ENCODE measurements at regions not wholly inside any gene's neighbourhood (a gene's known extent, or its start where the extent isn't known, plus 50 kb on each side); places are given as distances from the start of the nearest gene placed in this dataset.

DNA sequence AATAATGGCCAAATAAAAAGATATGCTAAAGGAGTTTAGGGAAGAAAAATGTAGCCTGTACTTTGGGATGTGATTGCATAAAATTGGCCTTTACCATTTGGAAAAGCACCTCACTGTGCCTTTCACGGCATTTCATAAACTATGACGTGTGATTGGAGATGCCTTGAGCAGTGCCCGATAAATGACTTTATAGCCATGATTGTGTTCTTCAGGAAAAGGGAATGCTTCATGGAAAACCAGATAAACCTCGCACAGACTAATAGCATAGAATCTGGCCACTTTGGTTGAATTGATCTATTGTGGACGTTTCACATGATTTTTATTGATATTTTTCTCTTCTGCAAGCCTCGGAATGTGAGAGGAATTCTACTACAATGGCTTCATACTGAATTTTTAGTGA lies 502.0 kb upstream of the MKI67 start:
- FAIRE-seq: no peak

DNA sequence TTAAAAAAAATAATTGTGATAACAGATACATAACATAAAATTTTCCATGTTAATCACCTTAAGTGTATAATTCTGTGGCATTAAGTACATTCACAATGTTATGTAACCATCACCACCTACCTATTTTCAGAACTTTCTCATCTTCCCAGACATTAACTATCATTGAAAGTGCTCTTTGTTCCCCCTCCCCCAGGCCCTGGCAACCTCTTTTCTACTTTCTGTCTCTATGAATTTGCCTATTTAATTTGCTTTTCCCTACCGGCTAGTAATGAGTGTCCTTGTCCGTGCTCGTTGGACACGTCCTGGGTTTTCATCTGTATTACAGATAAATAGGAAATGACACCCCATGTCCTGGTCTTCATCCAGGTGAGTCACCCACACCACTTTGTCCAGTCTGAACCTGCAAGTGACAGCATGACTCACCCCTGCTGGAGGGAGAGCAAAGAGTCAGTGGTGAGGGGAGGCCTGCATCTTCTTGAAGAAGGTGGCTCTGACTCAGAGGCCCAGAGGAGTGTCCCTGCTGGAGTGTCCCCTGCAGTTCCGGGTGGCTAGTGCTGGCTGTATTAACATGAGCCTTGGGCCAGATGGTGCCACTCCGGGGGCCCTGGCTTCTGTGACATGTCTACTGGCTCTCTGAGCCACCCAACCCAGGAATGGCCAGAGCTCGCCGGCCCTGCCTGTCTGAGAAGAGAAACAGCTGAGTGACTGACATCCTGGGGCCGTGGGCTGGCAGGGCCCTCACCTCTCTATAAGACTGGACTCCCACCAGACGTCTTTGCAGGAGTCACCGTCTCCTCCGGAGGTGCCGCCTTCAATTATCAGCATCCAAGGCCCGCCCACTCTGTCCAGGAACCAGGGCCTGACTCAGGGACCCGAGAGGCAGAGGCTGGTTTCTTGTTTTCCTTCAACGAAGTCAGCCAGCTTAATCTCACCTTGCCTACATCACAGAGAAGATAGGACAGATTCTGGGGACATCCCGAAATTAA lies 503.2 kb upstream of the MKI67 start:
- no peak for FAIRE-seq

DNA sequence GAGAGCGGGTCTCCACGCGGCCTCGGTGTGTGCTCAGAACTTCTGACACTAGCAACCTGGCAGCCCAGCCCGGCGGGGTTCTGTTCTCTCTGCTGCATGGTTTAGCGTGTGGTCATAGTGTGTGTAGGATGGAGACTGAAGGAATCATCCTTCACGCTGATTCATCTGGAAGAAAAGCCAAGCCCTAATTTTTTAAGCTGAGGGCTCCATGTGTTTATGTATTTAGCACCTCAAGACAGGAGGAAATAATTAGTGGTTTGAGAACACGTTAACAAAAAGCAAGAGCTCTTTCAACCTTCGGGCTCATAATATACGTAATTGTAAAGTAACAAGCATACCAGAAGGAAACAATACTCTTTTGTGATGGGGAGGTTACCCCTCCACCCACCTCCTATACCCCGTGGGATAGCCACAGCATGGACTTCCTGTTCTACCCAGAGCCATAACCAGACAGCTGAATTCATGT lies 504.6 kb upstream of the MKI67 start:
- FAIRE-seq: no peak

DNA sequence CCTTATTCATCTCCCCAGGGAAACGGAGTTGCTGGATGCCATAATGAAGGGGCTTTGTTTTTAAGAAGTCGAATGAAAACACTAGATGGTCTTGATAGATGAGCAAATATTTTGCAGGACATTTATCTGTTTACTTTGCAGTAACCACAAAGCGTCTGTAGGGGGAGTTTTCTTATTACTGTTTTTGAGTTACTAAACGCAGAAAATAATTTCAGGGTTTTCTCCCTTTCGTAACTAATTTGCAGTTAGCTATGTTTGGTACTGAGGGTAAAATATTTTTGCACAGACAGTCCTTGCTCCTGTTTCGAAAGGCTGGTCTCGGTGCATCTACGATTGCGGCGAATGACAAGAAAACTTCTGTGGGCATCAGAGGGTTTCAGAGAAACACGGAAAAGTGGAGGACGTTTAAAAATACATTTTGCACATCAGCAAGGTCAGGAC lies 505.6 kb upstream of the MKI67 start:
- peak; percentile 66 for FAIRE-seq

DNA sequence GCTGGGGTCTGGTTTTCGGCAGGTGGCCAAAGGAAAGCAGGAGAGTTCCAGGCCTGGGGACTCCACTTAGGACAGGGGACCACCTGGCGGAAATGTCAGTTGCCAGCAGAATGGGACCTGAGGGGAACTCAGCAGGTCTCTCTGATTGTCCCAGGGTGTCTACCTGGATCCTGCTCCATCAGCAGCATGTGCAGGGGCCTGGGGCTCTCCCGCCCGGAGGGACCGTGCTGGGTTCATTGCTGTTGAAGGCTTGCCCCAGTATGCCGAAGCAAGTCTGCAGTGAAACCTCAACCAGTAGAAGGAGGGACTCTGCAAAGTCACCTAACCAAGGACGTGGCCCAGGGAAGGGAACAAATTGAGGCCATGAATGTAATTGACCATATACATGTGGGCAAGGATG lies 506.5 kb upstream of the MKI67 start:
- FAIRE-seq: no peak

DNA sequence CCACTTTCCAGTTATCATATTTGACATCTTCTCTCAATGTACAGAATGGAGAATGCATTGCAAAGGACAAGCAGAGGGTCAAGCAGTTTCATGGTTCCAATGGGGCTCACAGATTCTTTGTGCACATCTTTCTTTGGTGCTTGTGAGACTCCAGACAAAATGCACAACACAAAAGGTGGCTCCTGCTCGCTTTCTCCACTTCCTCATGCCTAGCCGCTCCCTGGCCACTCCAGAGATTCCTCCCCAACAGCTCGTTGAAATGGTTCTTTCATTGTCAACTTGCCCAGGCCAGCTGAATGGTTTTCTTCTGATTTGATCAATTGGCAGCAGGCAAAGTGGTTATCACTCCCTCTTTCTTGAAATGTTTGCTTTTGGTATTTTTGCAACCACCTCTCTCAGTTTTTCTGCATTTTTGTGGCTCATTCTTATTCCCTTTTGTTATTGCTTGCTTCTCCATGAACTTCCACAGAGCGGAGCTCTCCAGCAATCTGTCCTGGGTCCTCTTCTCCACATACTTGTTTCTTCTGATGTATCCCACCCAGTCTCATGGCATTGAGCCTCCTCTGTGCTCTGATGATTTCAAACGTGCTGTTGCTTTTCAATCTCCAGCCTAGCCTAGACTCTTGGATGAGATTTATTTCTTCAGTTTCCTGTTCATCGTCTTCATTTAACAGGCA lies 507.8 kb upstream of the MKI67 start:
- no peak for FAIRE-seq

DNA sequence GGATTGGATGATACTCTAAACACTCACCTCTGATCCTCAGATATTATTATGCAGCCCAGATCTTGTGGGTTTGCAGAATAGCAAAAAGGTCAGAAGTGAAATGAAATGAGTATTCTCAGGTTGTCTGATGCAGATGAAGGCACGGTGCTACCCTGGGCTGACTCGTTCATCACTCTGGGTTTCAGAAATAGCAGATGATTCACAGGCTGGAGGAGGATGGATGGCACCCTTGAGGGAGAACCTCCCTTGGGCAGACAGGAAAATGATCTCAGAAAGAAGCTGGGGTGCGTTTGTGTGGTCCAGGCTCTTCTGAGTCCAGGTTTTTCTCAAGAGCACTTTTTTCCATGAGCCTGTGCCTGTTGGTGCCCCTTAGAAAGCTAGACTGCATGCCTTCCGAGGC lies 515.8 kb upstream of the MKI67 start:
- no peak for FAIRE-seq

DNA sequence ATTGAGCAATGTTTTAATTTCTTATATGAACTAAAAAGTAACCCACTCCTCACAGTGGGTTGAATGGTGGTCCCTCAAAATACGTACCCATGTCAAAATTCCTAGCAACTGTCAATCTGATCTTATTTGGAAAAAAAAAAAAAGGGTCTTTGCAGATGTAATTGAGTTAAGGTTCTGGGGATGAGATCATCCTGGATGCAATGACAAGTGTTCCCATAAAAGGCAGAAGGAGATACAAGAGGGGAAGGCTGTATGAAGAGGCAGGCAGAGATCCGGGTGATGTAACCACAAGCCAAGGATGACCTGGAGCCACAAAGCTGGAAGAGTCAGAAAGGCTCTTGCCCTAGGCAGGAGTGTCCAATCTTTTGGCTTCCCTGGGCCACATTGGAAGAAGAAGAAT lies 516.3 kb upstream of the MKI67 start:
- no peak for FAIRE-seq

DNA sequence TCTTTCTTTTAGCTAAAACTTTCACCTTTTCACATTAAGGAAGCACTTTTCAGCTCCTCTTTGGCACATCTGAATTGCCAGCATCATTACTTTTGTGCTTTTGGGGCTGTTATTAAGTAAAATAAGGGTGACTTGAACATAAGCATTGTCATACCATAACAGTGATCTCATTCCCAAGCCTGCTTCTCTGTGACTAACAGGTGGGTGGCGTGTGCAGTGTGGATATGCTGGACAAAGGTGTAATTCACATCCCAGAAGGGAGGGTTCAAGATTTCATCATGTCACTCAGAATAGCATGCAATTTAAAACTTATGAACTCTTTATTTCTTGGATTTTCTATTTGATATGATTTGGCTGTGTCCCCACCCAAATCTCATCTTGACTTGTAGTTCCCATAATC lies 517.4 kb upstream of the MKI67 start:
- no peak for FAIRE-seq

DNA sequence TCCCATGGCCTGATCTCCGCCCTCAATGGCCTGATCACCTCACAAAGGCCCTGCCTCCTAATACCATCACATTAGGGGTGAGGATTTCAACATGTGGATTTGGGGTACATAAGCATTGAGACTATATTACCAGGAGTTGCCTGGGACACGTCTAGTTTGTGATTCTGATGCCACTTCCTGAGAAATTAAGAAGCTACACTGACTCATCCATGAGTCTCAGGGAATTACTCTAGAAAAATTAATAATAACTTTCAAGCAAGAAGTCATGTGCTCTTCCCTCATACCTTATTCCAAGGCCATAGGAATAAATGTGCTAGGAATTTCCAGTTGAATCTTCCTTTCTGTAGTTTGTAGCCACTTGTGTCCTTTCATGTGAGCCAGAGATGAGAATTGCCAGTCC lies 519.3 kb upstream of the MKI67 start:
- no peak for FAIRE-seq

DNA sequence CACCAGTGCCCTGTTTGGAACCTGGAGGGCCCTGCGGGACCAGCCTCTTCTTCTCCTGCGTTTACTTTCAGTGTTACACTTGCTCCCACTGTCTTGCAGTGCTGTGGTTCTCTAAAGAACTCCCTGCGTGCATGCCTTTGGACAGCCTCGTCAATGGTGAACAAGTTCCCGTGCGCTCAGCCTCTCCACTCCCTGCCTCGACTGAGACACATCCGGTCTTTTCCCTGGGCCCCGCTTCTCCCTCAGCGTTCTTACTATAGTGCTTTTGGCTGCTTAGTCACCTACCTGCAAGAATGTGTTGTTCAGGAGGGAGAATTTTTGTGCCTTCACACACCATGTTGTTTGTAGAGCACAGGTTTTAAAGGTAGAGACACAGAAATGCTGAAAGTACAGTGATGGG lies 520.7 kb upstream of the MKI67 start:
- FAIRE-seq: no peak

DNA sequence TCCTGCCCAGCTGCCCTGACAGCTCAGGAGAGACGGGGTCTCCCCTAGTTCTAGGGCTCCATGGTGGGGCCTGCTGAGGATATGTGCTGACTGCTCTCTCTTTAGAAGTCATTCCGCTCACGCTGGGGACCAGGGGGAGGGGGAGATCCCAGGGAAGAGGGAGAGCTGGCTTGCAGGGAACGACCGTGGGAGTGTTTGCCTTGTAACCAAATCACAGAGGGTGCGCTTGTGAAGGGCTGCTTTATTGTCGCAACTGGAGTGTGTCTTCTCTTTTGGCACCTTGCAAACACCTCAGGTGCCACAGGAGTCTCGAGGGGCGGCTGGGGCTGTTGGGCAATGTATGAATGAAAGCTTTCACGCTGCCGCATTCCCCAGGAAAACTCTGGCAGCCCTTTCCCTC lies 531.3 kb upstream of the MKI67 start:
- no peak for FAIRE-seq

DNA sequence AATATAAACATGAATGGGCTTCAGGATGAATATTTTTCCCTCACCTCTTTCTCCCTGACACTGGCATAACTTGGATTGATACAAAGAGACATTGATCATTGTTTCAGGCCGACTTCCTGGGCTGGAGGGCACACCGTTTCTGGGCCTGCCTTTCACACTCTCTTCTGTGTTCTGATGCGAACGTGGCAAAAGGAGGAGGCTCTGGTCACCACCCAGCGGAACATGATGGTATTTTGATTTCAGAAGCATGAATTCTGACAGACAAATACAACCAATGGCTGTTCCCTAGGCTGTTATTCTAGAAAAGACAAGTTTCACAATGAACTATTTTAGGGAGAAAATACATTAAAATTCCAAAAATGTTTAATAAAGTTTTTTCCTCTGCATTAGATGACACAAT lies 534.5 kb upstream of the MKI67 start:
- FAIRE-seq: no peak

DNA sequence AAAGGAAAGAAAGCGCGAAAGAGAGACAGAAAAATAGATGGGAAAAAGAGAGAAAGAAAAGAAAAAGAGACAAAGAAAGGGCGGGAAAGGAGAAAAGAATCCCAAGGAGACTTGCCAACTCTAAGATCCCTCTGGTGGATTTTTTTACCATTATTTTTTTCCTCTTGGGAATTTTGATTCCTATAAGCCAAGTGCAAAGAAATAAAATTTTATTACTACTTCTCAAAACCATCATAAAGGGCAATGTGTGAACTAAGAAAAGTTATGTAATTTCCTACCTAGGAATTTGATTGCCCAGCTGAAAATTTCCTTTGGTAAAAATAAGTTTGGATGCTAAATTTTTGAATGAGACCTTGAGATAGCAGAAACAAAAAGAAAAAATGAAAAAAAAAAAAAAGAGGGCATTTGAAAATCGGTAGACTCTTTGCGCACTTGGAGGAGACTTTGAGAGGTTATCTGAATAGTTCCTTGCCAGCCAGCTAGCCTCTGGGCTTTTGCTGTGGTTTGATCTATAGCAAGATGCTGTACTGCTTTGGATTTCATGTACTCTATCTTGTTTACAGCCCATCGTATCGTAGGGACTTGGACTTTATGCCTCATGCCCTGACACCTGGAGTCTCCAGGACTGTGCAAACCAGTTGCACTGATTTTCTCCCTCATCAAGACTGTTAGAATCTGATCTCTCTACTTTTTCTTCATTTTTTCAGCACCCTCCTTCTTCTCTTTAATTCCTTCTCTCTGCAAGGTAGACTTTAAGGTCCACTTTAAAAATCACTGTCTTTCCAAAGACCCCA lies 535.4 kb upstream of the MKI67 start:
- no peak for FAIRE-seq

DNA sequence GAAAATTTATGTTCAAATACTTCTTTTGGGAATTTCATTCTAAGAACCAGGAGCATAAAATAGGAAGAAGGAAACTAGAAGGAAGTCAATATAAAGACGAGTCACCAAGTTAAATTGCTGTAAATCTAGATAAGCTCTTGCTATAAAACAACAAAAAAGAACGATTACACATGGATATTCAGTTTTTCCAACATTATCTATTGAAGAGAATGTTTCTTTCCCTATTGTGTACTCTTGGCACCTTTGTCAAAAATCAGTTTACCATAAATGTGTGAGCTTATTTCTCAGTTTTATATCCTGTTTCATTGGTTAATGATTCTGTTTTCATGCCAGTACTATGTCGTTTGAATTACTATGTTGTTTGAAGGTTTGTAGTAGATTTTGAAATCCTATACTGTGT lies 536.3 kb upstream of the MKI67 start:
- no peak for FAIRE-seq

DNA sequence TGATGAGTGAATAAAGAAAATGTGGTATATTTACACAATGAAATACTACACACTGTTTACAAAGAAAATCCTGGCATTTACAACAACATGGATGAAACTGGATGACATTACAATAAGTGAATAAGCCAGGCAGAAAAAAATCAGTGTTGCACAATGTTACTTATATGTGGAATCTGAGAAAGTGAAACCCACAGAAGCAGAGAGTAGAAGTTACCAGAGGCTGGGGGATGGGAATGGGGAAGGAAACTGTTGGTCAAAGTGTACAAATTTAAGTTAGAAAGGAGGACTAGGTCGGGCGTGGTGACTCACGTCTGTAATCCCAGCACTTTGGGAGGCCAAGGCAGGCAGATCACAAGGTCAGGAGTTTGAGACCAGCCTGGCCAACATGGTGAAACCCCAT lies 538.5 kb upstream of the MKI67 start:
- no peak for FAIRE-seq

DNA sequence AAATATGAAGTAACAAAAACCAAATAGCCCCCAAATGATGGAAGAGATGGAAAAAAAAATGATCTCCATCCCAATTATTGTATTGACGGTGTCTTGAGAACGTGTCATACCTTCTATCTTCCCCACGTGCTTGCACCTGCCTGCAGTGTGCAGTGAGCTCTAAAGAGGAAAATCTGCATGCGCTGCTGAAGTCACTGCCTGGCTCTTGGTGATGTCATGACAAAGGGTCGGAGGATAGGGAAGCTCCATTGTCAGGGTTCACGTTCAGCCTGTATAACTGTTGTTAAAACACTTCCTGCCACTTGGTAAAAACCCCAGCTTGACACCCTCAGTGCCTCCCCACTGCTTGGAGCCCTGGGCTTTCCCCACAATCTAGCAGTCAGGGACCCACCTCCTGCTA lies 549.2 kb upstream of the MKI67 start:
- FAIRE-seq: no peak

DNA sequence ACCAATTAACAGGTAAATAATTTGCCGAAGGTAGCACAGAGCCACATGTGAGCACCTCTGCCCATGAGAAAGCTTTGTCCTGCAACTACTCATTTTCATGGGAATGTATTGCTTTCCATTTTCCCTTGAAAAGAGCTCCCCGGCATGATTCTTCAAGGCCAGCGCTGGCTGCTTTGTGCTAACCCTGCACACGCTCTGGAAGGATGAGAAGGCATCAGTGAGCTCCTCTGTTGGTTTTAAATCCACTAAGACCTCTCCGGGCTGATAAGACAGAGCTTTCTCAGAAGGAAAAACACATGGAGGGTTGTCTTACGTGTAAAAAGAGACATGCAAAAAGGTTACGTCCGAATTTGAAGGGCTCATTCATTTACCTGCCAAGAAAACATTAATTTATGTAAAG lies 553.9 kb upstream of the MKI67 start:
- FAIRE-seq: no peak

DNA sequence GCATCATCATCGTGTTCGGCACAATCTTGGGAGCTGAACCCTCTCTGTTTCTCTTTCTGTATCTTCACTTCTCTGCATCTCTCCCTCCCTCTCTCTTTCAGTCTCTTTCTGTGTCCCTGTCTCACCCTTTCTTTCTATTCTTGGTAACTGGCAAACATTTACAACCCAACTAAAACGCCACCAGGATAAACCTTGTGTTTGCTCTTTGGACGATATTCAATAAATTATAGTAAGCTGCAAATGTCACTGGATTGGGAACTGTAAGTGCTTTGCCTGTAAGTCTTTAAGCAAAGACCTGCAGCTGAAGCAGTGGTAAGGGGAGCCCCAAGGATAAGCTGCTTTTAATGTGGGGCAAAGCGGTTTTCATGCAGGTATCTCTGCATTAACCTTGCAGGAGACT lies 558.0 kb upstream of the MKI67 start:
- no peak for FAIRE-seq

DNA sequence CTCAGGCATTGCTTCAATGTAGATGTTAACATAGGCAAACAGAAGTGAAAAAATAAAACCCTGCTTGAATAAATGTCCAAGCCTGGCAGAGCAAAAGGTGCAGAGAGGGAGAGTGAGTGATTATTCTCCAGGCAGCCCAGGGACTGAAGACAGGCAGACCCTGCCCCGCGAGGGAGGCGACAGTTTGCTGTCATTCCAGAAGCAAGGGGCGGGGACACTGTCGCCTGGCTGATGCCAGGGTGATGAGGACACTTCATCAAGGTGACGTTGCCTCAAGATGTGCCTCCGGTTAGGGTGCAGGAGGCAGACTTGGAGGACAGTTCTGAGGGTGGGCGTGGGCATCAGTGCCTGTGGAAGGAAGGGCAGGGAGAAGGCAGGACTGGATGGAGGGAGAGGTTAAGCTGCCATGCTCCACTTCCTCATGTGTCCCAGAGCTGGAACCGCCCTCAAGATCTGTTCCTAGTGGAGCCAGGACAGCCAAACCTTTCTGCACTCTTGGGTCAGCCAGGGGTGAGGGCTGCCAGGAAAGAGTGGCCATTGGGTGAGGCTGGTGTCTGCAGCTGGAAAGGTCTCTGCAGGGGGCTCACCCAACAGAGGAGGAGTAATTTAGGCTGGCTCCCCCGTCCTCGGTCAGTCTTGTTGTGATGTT lies 560.5 kb upstream of the MKI67 start:
- FAIRE-seq: no peak

DNA sequence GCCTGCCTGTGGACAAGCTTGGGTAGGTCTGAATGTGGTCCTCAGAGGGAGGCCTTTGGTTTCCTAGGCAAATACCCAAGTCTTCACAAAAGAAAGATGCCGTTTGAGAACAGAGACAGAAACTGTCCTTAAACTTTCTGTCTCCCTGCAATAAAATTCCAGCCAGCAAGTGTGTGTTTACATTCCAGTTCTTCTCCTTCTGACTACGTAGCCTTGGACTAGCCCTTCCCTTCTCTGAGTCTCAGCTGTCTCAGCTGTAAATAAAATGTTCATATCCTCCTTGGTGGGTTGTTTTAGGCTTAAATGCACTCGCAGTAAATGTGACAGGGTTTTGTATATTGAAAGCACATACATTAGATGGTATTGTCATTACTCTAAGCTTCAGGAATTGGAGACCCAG lies 561.2 kb upstream of the MKI67 start:
- peak; percentile 91 for FAIRE-seq

DNA sequence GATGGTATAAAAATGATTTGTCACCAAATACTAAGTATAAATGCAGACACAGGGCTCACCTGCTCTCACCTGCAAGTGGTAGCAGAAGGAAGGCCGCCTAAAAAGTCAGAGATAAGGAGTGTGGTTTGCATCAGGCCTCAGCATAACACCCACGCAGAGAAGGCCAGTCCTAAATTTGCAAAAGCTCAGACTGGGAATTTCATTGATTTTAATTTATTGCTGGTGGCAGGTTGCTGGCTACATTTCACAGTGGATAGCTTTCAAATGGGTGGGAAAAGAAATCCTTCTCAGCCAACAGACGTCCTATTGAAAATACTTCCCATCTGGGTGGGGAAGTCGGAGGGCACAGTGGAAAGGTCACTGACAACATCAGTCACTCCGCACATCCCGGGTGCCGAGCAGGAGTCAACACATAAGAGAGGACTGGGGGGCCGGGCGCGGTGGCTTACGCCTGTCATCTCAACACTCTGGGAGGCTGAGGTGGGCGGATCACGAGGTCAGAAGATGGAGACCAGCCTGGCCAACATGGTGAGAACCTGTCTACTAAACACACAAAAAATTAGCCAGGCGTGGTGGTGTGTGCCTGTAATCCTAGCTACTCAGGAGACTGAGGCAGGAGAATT lies 561.8 kb upstream of the MKI67 start:
- FAIRE-seq: no peak

All from endometrium (tissue), 2 donors.